H1 (cell line): ENCODE measurements at regions not wholly inside any gene's neighbourhood (a gene's known extent, or its start where the extent isn't known, plus 50 kb on each side); places are given as distances from the start of the nearest gene placed in this dataset.

Source experiments
- BCL11A ChIP-seq, 2 experiments: IDR thresholded peaks; one replicate each; pipeline ENCODE4 v1.6.1; 2011; ENCODE audit warnings: low read depth in 2 of 2, low read length in 2 of 2, mild to moderate bottlenecking in 2 of 2
- CTBP2 ChIP-seq: IDR thresholded peaks from 2 replicates; pipeline ENCODE4 v1.7.0; 2011; ENCODE audit warnings: borderline replicate concordance, mild to moderate bottlenecking, moderate library complexity, mixed read lengths, low read length; ENCODE audit not compliant: insufficient read depth, insufficient read length
- CTCF ChIP-seq, 3 experiments: IDR thresholded peaks; 1 replicate in 2 of 3; 2 replicates in 1 of 3; pipeline versions ENCODE4 v1.5.1 to v1.6.1; 2011; ENCODE audit warnings: low read length in 3 of 3, mild to moderate bottlenecking in 3 of 3, inconsistent platforms in 2 of 3, low read depth in 1 of 3, moderate library complexity in 1 of 3; ENCODE audit not compliant: insufficient read depth in 1 of 3; ENCODE audit errors: control extremely low read depth in 1 of 3
- EP300 ChIP-seq, 2 experiments: IDR thresholded peaks; 1 replicate in 1 of 2; 2 replicates in 1 of 2; pipeline ENCODE4 v1.6.1; 2011 to 2012; ENCODE audit warnings: low read depth in 2 of 2, low read length in 2 of 2, mild to moderate bottlenecking in 2 of 2, borderline replicate concordance in 1 of 2, inconsistent platforms in 1 of 2, moderate library complexity in 1 of 2
- EZH2 ChIP-seq: fragments of 200-600 bp; sonication (generic); IDR thresholded peaks from 2 replicates; pipeline ENCODE4 v1.7.1; 2012; ENCODE audit warnings: low read depth, mild to moderate bottlenecking, moderate library complexity, low read length, inconsistent platforms; ENCODE audit not compliant: severe bottlenecking
- GABPA ChIP-seq: IDR thresholded peaks from 2 replicates; pipeline ENCODE4 v1.6.1; 2011; ENCODE audit warnings: mild to moderate bottlenecking, low read length, moderate library complexity, borderline replicate concordance; ENCODE audit not compliant: insufficient read depth
- MAX ChIP-seq: IDR thresholded peaks from 2 replicates; pipeline ENCODE4 v1.6.1; 2012; ENCODE audit warnings: inconsistent platforms
- POLR2A ChIP-seq, 2 experiments: IDR thresholded peaks; 1 replicate in 1 of 2; 2 replicates in 1 of 2; pipeline ENCODE4 v1.6.1; 2011; ENCODE audit warnings: low read depth in 2 of 2, low read length in 2 of 2, mild to moderate bottlenecking in 2 of 2; ENCODE audit errors: control extremely low read depth in 1 of 2
- POLR2AphosphoS5 ChIP-seq: IDR thresholded peaks from 2 replicates; pipeline ENCODE4 v1.6.1; 2011; ENCODE audit warnings: low read depth, low read length
- SP2 ChIP-seq: IDR thresholded peaks from 2 replicates; pipeline ENCODE4 v1.6.1; 2012; ENCODE audit warnings: mild to moderate bottlenecking, low read length, inconsistent platforms
- TCF12 ChIP-seq: IDR thresholded peaks from 2 replicates; pipeline ENCODE4 v1.6.1; 2011; ENCODE audit warnings: low read depth, mild to moderate bottlenecking, low read length
- TEAD4 ChIP-seq: IDR thresholded peaks from 2 replicates; pipeline ENCODE4 v1.6.1; 2012; ENCODE audit warnings: low read depth, low read length, inconsistent platforms, mixed read lengths
- ZNF274 ChIP-seq: IDR thresholded peaks from 2 replicates; pipeline ENCODE4 v1.7.0; 2012; ENCODE audit warnings: low read length, borderline replicate concordance; ENCODE audit errors: extremely low read depth
- TF ChIP-seq, protein P1 (sequence below): IDR thresholded peaks from 2 replicates; pipeline ENCODE4 v1.6.1; 2012; ENCODE audit warnings: low read length, inconsistent platforms

GRCh38 chr20:55175081-55175480 lies 699.7 kb downstream of the DOK5 start:
- TF ChIP-seq TCF12 (no peak), CTCF (IDR thresholded peaks at IDR 0.05; ENCODE audit: control extremely low read depth in 1 of 3, insufficient read depth in 1 of 3, low read depth in 1 of 3, low read length in 3 of 3) (no peak), EP300 (IDR thresholded peaks at IDR 0.05; ENCODE audit: borderline replicate concordance in 1 of 2, low read depth in 2 of 2, low read length in 2 of 2) (no peak), EZH2 (no peak), ZNF274 (no peak), GABPA (no peak), POLR2AphosphoS5 (no peak), SP2 (no peak), MAX (no peak), POLR2A (IDR thresholded peaks at IDR 0.05; ENCODE audit: control extremely low read depth in 1 of 2, low read depth in 2 of 2, low read length in 2 of 2) (no peak), CTBP2 (no peak), BCL11A (IDR thresholded peaks at IDR 0.05; ENCODE audit: low read depth in 2 of 2, low read length in 2 of 2) (no peak), TEAD4 (no peak)
- TF ChIP-seq, protein P1, sequence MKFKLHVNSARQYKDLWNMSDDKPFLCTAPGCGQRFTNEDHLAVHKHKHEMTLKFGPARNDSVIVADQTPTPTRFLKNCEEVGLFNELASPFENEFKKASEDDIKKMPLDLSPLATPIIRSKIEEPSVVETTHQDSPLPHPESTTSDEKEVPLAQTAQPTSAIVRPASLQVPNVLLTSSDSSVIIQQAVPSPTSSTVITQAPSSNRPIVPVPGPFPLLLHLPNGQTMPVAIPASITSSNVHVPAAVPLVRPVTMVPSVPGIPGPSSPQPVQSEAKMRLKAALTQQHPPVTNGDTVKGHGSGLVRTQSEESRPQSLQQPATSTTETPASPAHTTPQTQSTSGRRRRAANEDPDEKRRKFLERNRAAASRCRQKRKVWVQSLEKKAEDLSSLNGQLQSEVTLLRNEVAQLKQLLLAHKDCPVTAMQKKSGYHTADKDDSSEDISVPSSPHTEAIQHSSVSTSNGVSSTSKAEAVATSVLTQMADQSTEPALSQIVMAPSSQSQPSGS, result no peak
